Suprapubic skin (tissue), 4 donors: ENCODE measurements at regions not wholly inside any gene's neighbourhood (a gene's known extent, or its start where the extent isn't known, plus 50 kb on each side); places are given as distances from the start of the nearest gene placed in this dataset.

Experiments
- POLR2A ChIP-seq, 2 donors: fragments of 450-650 bp; IDR thresholded peaks; one replicate each; pipeline ENCODE4 v1.6.1; 2017; ENCODE audit warnings: antibody characterized with exemption in 2 of 2, mild to moderate bottlenecking in 2 of 2, moderate library complexity in 2 of 2
- POLR2AphosphoS5 ChIP-seq, 3 donors: sonication (generic); formaldehyde crosslinking; IDR thresholded peaks; one replicate each; pipeline ENCODE4 v1.6.1; 2017; ENCODE audit warnings: antibody characterized with exemption in 3 of 3
- TF ChIP-seq, protein P1 (sequence below), 2 donors: fragments of 200-600 bp in 1 of 2; fragments of 450-650 bp in 1 of 2; sonication (generic) in 1 of 2; IDR thresholded peaks; one replicate each; pipeline ENCODE4 v1.5.1; 2016 to 2019; ENCODE audit warnings: antibody characterized with exemption in 2 of 2, mild to moderate bottlenecking in 1 of 2, moderate library complexity in 1 of 2

DNA sequence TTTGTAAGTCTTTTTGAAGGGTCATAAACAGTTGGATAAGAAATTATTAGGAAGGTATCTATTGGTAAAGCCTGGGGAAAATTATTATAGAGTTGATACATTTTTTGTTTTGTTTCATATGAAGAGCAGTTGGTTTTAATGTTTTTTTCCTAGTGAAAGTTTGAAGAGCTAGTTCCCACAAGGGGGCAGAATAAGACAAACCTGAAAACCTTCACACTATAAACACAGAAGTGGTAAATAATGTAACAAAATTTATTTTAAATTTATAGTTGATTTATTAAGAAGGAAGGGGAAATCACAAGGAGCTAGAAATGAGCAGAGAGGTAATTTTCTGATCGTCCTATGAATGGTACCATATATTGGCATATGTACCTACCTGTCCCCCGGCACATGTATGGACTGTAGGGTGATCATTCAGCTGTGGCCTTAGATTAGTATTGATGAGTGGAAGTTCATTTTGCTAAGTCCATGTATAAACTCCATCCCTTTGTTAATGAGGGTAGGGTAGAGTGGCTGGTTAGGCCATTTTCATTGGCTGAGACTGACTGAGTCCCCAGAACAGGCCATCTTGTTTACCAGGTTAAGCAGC, 116.3 kb downstream of the TANC2 start:
- TF ChIP-seq, protein P1, sequence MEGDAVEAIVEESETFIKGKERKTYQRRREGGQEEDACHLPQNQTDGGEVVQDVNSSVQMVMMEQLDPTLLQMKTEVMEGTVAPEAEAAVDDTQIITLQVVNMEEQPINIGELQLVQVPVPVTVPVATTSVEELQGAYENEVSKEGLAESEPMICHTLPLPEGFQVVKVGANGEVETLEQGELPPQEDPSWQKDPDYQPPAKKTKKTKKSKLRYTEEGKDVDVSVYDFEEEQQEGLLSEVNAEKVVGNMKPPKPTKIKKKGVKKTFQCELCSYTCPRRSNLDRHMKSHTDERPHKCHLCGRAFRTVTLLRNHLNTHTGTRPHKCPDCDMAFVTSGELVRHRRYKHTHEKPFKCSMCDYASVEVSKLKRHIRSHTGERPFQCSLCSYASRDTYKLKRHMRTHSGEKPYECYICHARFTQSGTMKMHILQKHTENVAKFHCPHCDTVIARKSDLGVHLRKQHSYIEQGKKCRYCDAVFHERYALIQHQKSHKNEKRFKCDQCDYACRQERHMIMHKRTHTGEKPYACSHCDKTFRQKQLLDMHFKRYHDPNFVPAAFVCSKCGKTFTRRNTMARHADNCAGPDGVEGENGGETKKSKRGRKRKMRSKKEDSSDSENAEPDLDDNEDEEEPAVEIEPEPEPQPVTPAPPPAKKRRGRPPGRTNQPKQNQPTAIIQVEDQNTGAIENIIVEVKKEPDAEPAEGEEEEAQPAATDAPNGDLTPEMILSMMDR (IDR thresholded peaks at IDR 0.05) = no peak
- TF ChIP-seq POLR2AphosphoS5 (IDR thresholded peaks at IDR 0.05) (no peak), POLR2A (IDR thresholded peaks at IDR 0.05) (no peak)
